ENCODE measurements at regions not wholly inside any gene's neighbourhood (a gene's known extent, or its start where the extent isn't known, plus 50 kb on each side); places are given as distances from the start of the nearest gene placed in this dataset.

- TF ChIP-seq CTCF (conservative IDR thresholded peaks at IDR 0.05; ENCODE audit: low read depth, low read length): no peak
- TF ChIP-seq RAD21 (IDR thresholded peaks at IDR 0.05; ENCODE audit: low read length): no peak
- TF ChIP-seq POLR2A (IDR thresholded peaks at IDR 0.05; ENCODE audit: low read depth, low read length): no peak
- no peak for TF ChIP-seq MAZ (IDR thresholded peaks at IDR 0.05; ENCODE audit: borderline replicate concordance, low read depth, low read length)
These were observed 246.1 kb downstream of the DNAJB9 start for GRCh38 chr7:108815815-108816214.
